ENCODE measurements at regions not wholly inside any gene's neighbourhood (a gene's known extent, or its start where the extent isn't known, plus 50 kb on each side); places are given as distances from the start of the nearest gene placed in this dataset.

GRCh38 chr4:57194068-57194611 lies 84.0 kb upstream of the IGFBP7 start:
- Histone ChIP-seq H3K4me2 (ENCODE audit: low read length) (no peak overlapping the region), H2AFZ (ENCODE audit: low read depth, low read length) (no peak overlapping the region), H3K27ac (ENCODE audit: low read length) (no peak overlapping the region)

GRCh38 chr4:57193209-57193810 lies 83.1 kb upstream of the IGFBP7 start:
- Histone ChIP-seq H3K9me3 (ENCODE audit: low read length) (no peaks in the 10 kb centered on the region), H3K27ac (ENCODE audit: low read length) (no peak overlapping the region), H3K36me3 (ENCODE audit: insufficient read depth, low read length) (no peaks in the 10 kb centered on the region), H3K9ac (ENCODE audit: low read length) (no peak overlapping the region), H2AFZ (ENCODE audit: low read depth, low read length) (no peak overlapping the region), H3F3A (ENCODE audit: insufficient read depth, low read length, poor library complexity, severe bottlenecking) (no peaks in the 10 kb centered on the region), H3K4me3 (ENCODE audit: low read length) (no peak overlapping the region), H3K9me2 (ENCODE audit: insufficient read depth, low read length) (no peaks in the 10 kb centered on the region), H3K27me3 (ENCODE audit: insufficient read depth, low read depth, low read length) (no peaks in the 10 kb centered on the region), H3K79me2 (replicated peaks; ENCODE audit: insufficient read depth, low read length) (no peaks in the 10 kb centered on the region), H3K4me2 (ENCODE audit: low read length) (no peak overlapping the region), H4K20me1 (ENCODE audit: insufficient read depth) (no peaks in the 10 kb centered on the region)
- TF ChIP-seq CTCF (IDR thresholded peaks at IDR 0.05; ENCODE audit: poor library complexity, severe bottlenecking) (no peak), EP300 (conservative IDR thresholded peaks at IDR 0.05; ENCODE audit: poor library complexity, severe bottlenecking) (no peak), REST (IDR thresholded peaks at IDR 0.05; ENCODE audit: borderline replicate concordance) (no peak), SMC3 (conservative IDR thresholded peaks at IDR 0.05; ENCODE audit: poor library complexity) (no peak), EZH2 (IDR thresholded peaks at IDR 0.05; ENCODE audit: borderline replicate concordance, insufficient read depth, low read length, poor library complexity, severe bottlenecking) (no peak), TAF1 (IDR thresholded peaks at IDR 0.05; ENCODE audit: low read depth) (no peak), POLR2AphosphoS5 (IDR thresholded peaks at IDR 0.05) (no peak), MXI1 (conservative IDR thresholded peaks at IDR 0.05; ENCODE audit: poor library complexity, severe bottlenecking) (no peak), RAD21 (conservative IDR thresholded peaks at IDR 0.05) (no peak)

More at GRCh38 chr4:57194068-57194611, 84.0 kb upstream of the IGFBP7 start:
- Histone ChIP-seq H3K79me2 (replicated peaks; ENCODE audit: insufficient read depth, low read length) (no peaks in the 10 kb centered on the region), H3K9ac (ENCODE audit: low read length) (no peak overlapping the region), H3K36me3 (ENCODE audit: insufficient read depth, low read length) (no peaks in the 10 kb centered on the region), H4K20me1 (ENCODE audit: insufficient read depth) (no peaks in the 10 kb centered on the region), H3K4me3 (ENCODE audit: low read length) (no peak overlapping the region), H3K9me3 (ENCODE audit: low read length) (no peaks in the 10 kb centered on the region), H3F3A (ENCODE audit: insufficient read depth, low read length, poor library complexity, severe bottlenecking) (no peaks in the 10 kb centered on the region), H3K9me2 (ENCODE audit: insufficient read depth, low read length) (no peaks in the 10 kb centered on the region), H3K27me3 (ENCODE audit: insufficient read depth, low read depth, low read length) (no peaks in the 10 kb centered on the region)
- TF ChIP-seq EP300 (conservative IDR thresholded peaks at IDR 0.05; ENCODE audit: poor library complexity, severe bottlenecking) (no peak), POLR2AphosphoS5 (IDR thresholded peaks at IDR 0.05) (no peak)
